Fibroblast of peridontal ligament (primary cell): ENCODE measurements at regions not wholly inside any gene's neighbourhood (a gene's known extent, or its start where the extent isn't known, plus 50 kb on each side); places are given as distances from the start of the nearest gene placed in this dataset.

Experiments used
- DNase-seq: peaks from one replicate; pipeline ENCODE4 v3.0.0-alpha.2; 2010; ENCODE audit errors: extremely low read depth

- DNase-seq: no peak
These were observed 1183.1 kb downstream of the ZPLD1 start for GRCh38 chr3:103617961-103618360.

GRCh38 chr3:103624271-103624670 is 1189.5 kb downstream of the ZPLD1 start:
- no peak for DNase-seq

- DNase-seq: no peak
These were observed 1194.6 kb downstream of the ZPLD1 start for GRCh38 chr3:103629391-103629790.

- no peak for DNase-seq
These were observed 1209.6 kb downstream of the ZPLD1 start for GRCh38 chr3:103644450-103644849.

- no peak for DNase-seq
These were observed 1219.2 kb downstream of the ZPLD1 start for GRCh38 chr3:103653996-103654395.

- no peak for DNase-seq
These were observed 1222.9 kb downstream of the ZPLD1 start for GRCh38 chr3:103657756-103658155.

GRCh38 chr3:103660810-103661209 is 1226.0 kb downstream of the ZPLD1 start:
- DNase-seq: no peak

GRCh38 chr3:103662591-103662990 is 1227.8 kb downstream of the ZPLD1 start:
- no peak for DNase-seq

GRCh38 chr3:103672346-103672745 is 1237.5 kb downstream of the ZPLD1 start:
- no peak for DNase-seq

GRCh38 chr3:103684904-103685303 is 1250.1 kb downstream of the ZPLD1 start:
- DNase-seq: no peak

GRCh38 chr3:103685939-103686338 is 1251.1 kb downstream of the ZPLD1 start:
- no peak for DNase-seq

- DNase-seq: no peak
These were observed 1255.7 kb downstream of the ZPLD1 start for GRCh38 chr3:103690536-103690935.

- DNase-seq: no peak
These were observed 1259.0 kb downstream of the ZPLD1 start for GRCh38 chr3:103693831-103694230.

GRCh38 chr3:103698646-103699045 is 1263.8 kb downstream of the ZPLD1 start:
- DNase-seq: no peak

GRCh38 chr3:103699228-103699627 is 1264.4 kb downstream of the ZPLD1 start:
- no peak for DNase-seq

GRCh38 chr3:103705641-103706040 is 1270.8 kb downstream of the ZPLD1 start:
- DNase-seq: no peak

- no peak for DNase-seq
These were observed 1271.9 kb downstream of the ZPLD1 start for GRCh38 chr3:103706671-103707070.

GRCh38 chr3:103711670-103712069 is 1276.9 kb downstream of the ZPLD1 start:
- no peak for DNase-seq

- no peak for DNase-seq
These were observed 1277.6 kb downstream of the ZPLD1 start for GRCh38 chr3:103712320-103713008.

- DNase-seq: no peak
These were observed 1294.7 kb downstream of the ZPLD1 start for GRCh38 chr3:103729547-103729946.

GRCh38 chr3:103730744-103731143 is 1295.9 kb downstream of the ZPLD1 start:
- DNase-seq: no peak

GRCh38 chr3:103752986-103753385 is 1318.2 kb downstream of the ZPLD1 start:
- no peak for DNase-seq

- DNase-seq: no peak
These were observed 1332.8 kb downstream of the ZPLD1 start for GRCh38 chr3:103767635-103768034.

- DNase-seq: no peak
These were observed 1350.2 kb downstream of the ZPLD1 start for GRCh38 chr3:103785017-103785416.
